ENCODE measurements at regions not wholly inside any gene's neighbourhood (a gene's known extent, or its start where the extent isn't known, plus 50 kb on each side); places are given as distances from the start of the nearest gene placed in this dataset.
A peak's percentile ranks its signal among the peaks of the same experiment; 100 is the strongest.

- no peak for TF ChIP-seq CREB1 (CRISPR knock-in tag; IDR thresholded peaks at IDR 0.05; ENCODE audit: low read depth)
- no peak for TF ChIP-seq REST (IDR thresholded peaks at IDR 0.05; ENCODE audit: unreplicated experiment)
- no peak for DNase-seq (ENCODE audit: low spot score)
- Histone ChIP-seq H3K27me3 (ENCODE audit: insufficient read depth) (no peaks in the 10 kb centered on the region), H2AFZ (no peak overlapping the region; the same call in 1 of the 2 replicates), H3K79me2 (replicated peaks; ENCODE audit: insufficient read depth) (no peaks in the 10 kb centered on the region), H3F3A (replicated peaks; ENCODE audit: low read depth) (no peaks in the 10 kb centered on the region), H4K20me1 (replicated peaks; ENCODE audit: insufficient read depth) (no peaks in the 10 kb centered on the region), H3K4me2 (no peak overlapping the region), H3K4me3 (no peak overlapping the region), H3K4me1 (ENCODE audit: insufficient read depth) (no peaks in the 10 kb centered on the region), H3K9me2 (ENCODE audit: insufficient read depth) (no peaks in the 10 kb centered on the region), H3K27ac (ENCODE audit: low read depth) (no peak overlapping the region), H3K36me3 (ENCODE audit: insufficient read depth) (no peaks in the 10 kb centered on the region)
- Mint-ChIP-seq H3K27ac (no peak overlapping the region), H3K36me3 (ENCODE audit: low read depth) (no peaks in the 10 kb centered on the region), H3K4me1 (no peaks in the 10 kb centered on the region; the same call in 2 of the 3 replicates), H3K27me3 (ENCODE audit: insufficient read depth, low read depth, poor library complexity) (no peaks in the 10 kb centered on the region), H3K4me3 (no peak overlapping the region), H3K9me3 (no peaks in the 10 kb centered on the region; the same call in 2 of the 3 replicates)
- ATAC-seq, result no peak
Observed at GRCh38 chr4:154088741-154089140, 299.9 kb upstream of the SFRP2 start.

DNA sequence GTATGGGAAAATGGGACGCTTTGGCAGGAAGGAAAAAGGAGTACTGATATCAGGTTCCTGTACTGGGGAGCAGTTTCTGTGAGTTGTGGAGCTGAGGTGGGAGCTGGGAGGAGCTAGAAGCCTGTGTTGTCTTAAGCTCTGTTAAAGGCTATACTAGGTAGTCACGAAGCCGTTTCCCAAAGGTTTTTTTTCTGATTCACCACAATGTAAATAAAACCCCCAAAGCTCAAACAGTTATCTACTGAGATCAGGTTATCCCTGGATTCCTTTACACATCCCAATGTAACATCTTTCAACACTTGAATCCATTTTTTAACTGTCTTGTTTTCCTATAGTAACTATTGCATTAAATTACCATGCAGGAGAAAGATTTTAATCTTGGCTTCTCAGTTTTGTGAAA is 297.4 kb upstream of the SFRP2 start:
- Histone ChIP-seq H2AFZ (no peak overlapping the region), H3K4me2 (no peak overlapping the region), H3F3A (replicated peaks; ENCODE audit: low read depth) (no peaks in the 10 kb centered on the region), H3K4me3 (no peak overlapping the region), H4K20me1 (replicated peaks; ENCODE audit: insufficient read depth) (no peaks in the 10 kb centered on the region), H3K9me2 (ENCODE audit: insufficient read depth) (no peaks in the 10 kb centered on the region), H3K36me3 (ENCODE audit: insufficient read depth) (no peaks in the 10 kb centered on the region), H3K4me1 (ENCODE audit: insufficient read depth) (no peaks in the 10 kb centered on the region), H3K79me2 (replicated peaks; ENCODE audit: insufficient read depth) (no peaks in the 10 kb centered on the region), H3K27me3 (ENCODE audit: insufficient read depth) (no peaks in the 10 kb centered on the region), H3K27ac (ENCODE audit: low read depth) (no peak overlapping the region)
- H3K27me3 Mint-ChIP-seq (ENCODE audit: insufficient read depth, low read depth, poor library complexity), result no peaks in the 10 kb centered on the region
- ATAC-seq (peak; percentile 39), DNase-seq (ENCODE audit: low spot score) (peak; percentile 22)
- H3K4me1 Mint-ChIP-seq, result peaks cover 2% of the 10 kb centered on the region
- no peaks in the 10 kb centered on the region for H3K9me3 Mint-ChIP-seq
- no peaks in the 10 kb centered on the region for H3K36me3 Mint-ChIP-seq (ENCODE audit: low read depth)
- no peak overlapping the region for H3K27ac Mint-ChIP-seq
- H3K4me3 Mint-ChIP-seq, result no peak overlapping the region
- no peak for TF ChIP-seq POLR2AphosphoS5 (IDR thresholded peaks at IDR 0.05; ENCODE audit: low read depth)
- no peak for TF ChIP-seq NANOG (IDR thresholded peaks at IDR 0.05; ENCODE audit: borderline replicate concordance)
- no peak for TF ChIP-seq JUNB (IDR thresholded peaks at IDR 0.05; ENCODE audit: unreplicated experiment)
- TF ChIP-seq, protein P1, sequence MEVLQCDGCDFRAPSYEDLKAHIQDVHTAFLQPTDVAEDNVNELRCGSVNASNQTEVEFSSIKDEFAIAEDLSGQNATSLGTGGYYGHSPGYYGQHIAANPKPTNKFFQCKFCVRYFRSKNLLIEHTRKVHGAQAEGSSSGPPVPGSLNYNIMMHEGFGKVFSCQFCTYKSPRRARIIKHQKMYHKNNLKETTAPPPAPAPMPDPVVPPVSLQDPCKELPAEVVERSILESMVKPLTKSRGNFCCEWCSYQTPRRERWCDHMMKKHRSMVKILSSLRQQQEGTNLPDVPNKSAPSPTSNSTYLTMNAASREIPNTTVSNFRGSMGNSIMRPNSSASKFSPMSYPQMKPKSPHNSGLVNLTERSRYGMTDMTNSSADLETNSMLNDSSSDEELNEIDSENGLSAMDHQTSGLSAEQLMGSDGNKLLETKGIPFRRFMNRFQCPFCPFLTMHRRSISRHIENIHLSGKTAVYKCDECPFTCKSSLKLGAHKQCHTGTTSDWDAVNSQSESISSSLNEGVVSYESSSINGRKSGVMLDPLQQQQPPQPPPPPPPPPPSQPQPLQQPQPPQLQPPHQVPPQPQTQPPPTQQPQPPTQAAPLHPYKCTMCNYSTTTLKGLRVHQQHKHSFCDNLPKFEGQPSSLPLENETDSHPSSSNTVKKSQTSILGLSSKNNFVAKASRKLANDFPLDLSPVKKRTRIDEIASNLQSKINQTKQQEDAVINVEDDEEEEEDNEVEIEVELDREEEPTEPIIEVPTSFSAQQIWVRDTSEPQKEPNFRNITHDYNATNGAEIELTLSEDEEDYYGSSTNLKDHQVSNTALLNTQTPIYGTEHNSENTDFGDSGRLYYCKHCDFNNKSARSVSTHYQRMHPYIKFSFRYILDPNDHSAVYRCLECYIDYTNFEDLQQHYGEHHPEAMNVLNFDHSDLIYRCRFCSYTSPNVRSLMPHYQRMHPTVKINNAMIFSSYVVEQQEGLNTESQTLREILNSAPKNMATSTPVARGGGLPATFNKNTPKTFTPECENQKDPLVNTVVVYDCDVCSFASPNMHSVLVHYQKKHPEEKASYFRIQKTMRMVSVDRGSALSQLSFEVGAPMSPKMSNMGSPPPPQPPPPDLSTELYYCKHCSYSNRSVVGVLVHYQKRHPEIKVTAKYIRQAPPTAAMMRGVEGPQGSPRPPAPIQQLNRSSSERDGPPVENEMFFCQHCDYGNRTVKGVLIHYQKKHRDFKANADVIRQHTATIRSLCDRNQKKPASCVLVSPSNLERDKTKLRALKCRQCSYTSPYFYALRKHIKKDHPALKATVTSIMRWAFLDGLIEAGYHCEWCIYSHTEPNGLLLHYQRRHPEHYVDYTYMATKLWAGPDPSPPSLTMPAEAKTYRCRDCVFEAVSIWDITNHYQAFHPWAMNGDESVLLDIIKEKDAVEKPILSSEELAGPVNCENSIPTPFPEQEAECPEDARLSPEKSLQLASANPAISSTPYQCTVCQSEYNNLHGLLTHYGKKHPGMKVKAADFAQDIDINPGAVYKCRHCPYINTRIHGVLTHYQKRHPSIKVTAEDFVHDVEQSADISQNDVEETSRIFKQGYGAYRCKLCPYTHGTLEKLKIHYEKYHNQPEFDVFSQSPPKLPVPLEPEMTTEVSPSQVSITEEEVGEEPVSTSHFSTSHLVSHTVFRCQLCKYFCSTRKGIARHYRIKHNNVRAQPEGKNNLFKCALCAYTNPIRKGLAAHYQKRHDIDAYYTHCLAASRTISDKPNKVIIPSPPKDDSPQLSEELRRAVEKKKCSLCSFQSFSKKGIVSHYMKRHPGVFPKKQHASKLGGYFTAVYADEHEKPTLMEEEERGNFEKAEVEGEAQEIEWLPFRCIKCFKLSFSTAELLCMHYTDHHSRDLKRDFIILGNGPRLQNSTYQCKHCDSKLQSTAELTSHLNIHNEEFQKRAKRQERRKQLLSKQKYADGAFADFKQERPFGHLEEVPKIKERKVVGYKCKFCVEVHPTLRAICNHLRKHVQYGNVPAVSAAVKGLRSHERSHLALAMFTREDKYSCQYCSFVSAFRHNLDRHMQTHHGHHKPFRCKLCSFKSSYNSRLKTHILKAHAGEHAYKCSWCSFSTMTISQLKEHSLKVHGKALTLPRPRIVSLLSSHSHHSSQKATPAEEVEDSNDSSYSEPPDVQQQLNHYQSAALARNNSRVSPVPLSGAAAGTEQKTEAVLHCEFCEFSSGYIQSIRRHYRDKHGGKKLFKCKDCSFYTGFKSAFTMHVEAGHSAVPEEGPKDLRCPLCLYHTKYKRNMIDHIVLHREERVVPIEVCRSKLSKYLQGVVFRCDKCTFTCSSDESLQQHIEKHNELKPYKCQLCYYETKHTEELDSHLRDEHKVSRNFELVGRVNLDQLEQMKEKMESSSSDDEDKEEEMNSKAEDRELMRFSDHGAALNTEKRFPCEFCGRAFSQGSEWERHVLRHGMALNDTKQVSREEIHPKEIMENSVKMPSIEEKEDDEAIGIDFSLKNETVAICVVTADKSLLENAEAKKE (CRISPR knock-in tag; IDR thresholded peaks at IDR 0.05), result no peak
- no peak for TF ChIP-seq ZNF331 (CRISPR knock-in tag; IDR thresholded peaks at IDR 0.05; ENCODE audit: low read depth)
- TF ChIP-seq STAT1 (IDR thresholded peaks at IDR 0.05; ENCODE audit: unreplicated experiment), result no peak
- no peak for TF ChIP-seq ZNF114 (CRISPR knock-in tag; IDR thresholded peaks at IDR 0.05)
- no peak for TF ChIP-seq ETS1 (IDR thresholded peaks at IDR 0.05)
- TF ChIP-seq CREB1 (CRISPR knock-in tag; IDR thresholded peaks at IDR 0.05; ENCODE audit: low read depth), result no peak
- TF ChIP-seq EZH2phosphoT487 (IDR thresholded peaks at IDR 0.05; ENCODE audit: unreplicated experiment), result no peak
- no peak for TF ChIP-seq EZH2 (IDR thresholded peaks at IDR 0.05; ENCODE audit: low read depth, unreplicated experiment)
